Muscle of back (tissue), 3 donors: ENCODE measurements at regions not wholly inside any gene's neighbourhood (a gene's known extent, or its start where the extent isn't known, plus 50 kb on each side); places are given as distances from the start of the nearest gene placed in this dataset.

Experiments
- DNase-seq, 3 donors: peaks; one replicate each; pipeline versions ENCODE4 v3.0.0 to v3.0.0-alpha.2; 2013

DNA sequence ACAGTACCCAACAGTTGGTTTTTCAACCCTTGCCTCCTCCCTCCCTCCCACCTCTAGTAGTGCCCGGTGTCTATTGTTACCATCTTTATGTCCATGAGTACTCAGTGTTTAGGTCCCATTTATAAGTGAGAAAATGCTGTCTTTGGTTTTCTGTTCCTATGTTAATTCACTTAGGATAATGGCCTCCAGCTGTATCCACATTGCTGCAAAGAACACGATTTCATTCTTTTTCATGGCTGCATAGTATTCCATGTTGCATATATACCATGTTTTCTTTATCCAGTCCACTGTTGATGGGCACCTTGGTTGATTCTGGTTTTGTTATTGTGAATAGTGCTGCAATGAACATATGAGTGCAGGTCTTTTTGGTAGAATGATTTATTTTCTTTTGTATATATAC lies 631.3 kb downstream of the MED13L start:
- DNase-seq = no peak

DNA sequence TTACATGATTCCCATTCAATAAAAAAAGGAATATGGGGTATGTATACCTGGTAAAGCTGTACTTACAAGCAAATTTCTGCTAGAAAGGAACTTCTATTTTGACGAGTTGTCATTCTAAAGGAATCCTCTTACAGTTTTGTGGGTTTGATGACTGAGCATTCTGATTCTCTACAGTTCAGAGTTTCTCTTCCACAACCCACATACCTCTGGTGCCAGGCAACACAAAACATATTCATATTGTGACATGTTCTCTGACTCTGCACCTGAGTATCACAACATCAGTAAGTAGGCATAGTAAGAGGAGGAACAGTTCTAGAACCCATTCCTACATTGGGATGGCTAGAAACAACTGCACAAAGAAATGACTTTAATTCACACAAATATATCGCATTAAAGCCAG lies 636.6 kb downstream of the MED13L start:
- DNase-seq = peak in 1 of 3 donors; percentile 34

GRCh38 chr12:115639648-115640012 lies 637.9 kb downstream of the MED13L start:
- no peak for DNase-seq

GRCh38 chr12:115638733-115639647 lies 638.5 kb downstream of the MED13L start:
- no peak for DNase-seq

DNA sequence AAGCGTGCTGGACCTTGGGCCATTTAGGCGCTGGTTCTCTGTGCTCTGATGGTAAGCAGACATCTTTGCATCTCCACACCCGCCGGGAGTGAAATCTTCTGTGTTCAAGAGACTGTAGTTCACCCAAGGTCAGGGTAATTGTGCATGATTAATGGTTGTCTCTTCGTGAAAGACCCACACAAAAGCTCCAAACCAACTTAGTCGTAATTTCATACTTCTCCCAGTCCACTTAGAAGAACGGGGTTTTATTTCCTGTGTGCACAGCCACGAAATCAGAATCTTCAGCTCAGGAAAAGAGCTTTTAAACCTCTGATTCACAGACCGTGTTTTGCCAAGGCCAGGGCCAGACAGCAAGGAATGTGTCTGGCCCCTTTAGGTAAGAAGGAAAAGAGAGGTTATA lies 640.9 kb downstream of the MED13L start:
- DNase-seq = peak in 1 of 3 donors; percentile 21

DNA sequence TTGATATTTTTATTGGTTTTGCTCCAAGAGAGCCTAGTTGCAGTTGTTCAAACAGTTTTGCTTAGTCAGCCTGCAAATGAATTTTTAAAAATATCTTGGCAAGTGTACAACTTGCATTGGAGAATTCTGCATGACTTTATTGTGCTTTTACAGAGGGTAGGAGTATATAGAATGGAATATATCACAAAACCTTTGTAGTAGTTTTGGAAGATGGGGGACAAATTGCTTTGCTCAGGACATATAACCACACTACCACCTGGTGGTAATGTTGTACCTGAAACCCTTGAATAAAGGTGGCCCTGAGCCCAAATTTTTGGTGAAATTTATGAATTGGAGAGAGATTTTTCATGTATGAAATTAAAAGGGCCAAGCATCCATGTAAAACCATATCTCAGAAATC lies 645.2 kb downstream of the MED13L start:
- peak in 2 of 3 donors; percentile 10 to 26 for DNase-seq

DNA sequence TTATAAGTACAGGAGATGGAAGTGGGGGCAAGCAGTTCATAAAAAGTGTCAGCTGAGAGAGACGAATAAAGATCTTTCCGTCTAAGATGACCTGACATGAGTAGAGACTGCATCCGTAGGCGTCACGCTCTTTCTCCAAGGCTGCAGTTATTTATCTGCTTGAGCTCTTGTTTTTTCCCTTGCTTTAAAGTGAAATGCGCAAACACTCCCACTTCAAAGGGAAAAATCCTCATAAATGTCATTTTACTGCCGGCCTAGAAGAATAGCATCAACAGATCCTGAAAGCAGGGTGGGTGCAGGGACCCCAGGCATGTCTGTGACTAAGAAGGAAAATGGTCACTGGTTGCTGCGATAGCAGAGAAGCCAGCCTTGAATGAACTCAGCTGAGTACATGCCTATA lies 647.4 kb downstream of the MED13L start:
- no peak for DNase-seq

DNA sequence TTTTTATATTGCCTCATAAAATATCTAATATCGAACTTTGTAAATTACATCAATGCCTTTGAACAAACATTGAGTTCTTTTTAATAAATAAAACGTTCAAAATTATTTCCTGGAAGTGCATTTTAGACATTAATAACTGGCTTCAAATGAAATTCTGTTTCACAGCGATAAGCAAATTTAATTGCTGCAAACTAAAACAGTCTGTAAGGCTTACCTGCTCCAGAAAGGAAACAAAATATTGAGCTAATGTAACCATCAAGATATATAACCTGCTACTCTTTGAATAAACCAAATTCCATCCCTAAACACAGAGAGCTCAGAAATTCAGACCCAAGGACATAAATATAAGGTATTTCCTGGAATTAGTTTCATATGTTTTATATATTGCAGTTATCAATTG lies 651.3 kb downstream of the MED13L start:
- DNase-seq = no peak

GRCh38 chr12:115623764-115624334 lies 653.6 kb downstream of the MED13L start:
- peak; percentile 12 to 61 (median 31) for DNase-seq

DNA sequence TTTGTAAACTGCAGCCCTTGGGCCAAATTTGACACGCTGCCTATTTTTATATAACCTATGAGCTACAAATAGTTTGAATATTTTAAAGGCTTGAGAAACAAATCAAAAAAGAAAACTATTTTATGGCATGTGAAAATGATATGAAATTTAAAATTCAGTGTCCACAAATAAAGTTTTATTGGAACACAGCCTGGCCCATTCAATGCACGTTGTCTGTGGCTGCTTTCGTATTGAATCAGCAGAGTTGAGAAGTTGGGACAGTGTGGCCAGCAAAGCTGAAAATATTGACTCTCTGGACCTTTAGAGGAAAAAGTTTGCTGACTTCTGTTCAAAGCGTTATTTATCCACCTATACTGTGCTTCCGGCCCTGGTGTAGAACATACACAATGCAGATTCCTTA lies 654.2 kb downstream of the MED13L start:
- no peak for DNase-seq

DNA sequence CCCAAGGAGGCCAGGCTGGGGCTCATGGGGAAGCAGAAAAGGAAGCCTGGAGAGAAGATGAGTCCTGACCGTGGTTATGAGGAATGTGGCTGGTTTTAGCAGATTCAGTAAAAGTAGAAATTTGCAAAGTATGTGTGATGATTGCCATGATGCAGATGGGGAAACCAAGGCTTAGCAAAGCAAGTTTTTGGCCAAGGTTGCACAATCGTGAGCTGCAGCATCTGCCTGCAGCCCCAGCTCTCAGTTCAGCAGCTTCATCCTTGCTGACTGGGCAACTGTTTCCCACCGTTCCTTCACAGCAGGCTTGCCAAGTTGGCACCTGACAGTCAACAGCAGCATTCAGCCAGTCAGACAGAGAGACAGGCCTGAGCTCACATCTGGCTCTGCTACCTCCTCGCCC lies 656.7 kb downstream of the MED13L start:
- no peak for DNase-seq

DNA sequence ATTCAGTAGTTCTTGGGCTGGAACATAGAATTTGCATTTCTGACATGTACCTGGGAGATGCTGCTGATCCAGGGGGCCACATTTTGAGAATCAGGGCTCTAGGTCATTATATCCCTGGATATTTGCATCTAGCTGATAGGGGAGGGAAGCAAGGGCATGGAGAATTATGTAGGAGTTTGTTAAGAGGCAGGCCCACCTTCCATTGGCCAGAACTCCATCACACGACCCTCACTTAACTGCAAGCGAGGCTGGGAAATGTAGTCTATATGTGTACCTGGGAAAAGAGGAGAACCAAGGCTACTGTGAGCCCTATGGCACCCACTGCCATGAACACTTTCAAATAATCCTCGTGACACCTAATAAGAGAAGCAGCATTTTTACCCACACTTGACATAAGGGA lies 657.6 kb downstream of the MED13L start:
- no peak for DNase-seq

GRCh38 chr12:115619061-115619460 lies 658.4 kb downstream of the MED13L start:
- DNase-seq = no peak

GRCh38 chr12:115618105-115618504 lies 659.4 kb downstream of the MED13L start:
- no peak for DNase-seq

GRCh38 chr12:115617391-115617790 lies 660.1 kb downstream of the MED13L start:
- DNase-seq = no peak

GRCh38 chr12:115611477-115611876 lies 666.0 kb downstream of the MED13L start:
- no peak for DNase-seq

DNA sequence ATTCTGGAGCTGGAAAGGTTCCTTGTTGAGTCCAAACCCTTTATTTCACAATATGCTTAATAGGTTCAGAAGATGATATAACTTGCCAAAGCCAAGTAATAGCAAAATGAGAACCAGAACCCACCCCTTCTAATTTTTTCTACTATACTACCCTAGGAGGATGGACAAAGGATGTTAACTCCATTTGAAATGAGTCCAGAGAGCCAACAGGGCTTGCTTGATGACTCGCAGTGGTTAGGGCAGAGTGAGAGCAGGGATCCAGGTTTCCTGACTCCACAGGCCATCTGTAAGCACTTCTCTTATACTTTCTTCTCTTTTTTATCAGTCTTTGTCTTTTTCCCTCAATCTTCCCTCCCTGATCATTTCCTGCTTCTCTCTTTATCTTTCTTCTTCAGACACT lies 668.1 kb downstream of the MED13L start:
- peak in 1 of 3 donors; percentile 20 for DNase-seq

DNA sequence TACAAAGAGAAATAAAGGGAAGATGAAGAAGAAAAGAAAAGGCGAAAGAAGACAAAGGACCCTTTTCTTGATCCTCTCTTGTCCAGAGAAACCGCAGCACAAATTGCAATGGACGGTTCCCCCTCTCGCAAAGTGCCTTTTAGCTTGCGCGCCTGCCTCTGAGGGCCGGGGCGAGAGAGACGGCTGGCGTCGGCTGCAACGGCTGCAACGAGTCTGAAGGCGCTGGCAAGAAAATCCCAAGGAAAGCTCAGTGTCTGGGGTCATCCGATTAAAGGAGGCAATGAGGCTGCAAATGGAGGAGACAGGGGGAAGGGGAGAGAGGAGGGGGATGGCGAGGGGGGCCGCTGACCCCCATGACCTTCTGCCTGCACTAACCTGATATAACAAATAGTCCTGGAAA lies 671.5 kb downstream of the MED13L start:
- DNase-seq = no peak

DNA sequence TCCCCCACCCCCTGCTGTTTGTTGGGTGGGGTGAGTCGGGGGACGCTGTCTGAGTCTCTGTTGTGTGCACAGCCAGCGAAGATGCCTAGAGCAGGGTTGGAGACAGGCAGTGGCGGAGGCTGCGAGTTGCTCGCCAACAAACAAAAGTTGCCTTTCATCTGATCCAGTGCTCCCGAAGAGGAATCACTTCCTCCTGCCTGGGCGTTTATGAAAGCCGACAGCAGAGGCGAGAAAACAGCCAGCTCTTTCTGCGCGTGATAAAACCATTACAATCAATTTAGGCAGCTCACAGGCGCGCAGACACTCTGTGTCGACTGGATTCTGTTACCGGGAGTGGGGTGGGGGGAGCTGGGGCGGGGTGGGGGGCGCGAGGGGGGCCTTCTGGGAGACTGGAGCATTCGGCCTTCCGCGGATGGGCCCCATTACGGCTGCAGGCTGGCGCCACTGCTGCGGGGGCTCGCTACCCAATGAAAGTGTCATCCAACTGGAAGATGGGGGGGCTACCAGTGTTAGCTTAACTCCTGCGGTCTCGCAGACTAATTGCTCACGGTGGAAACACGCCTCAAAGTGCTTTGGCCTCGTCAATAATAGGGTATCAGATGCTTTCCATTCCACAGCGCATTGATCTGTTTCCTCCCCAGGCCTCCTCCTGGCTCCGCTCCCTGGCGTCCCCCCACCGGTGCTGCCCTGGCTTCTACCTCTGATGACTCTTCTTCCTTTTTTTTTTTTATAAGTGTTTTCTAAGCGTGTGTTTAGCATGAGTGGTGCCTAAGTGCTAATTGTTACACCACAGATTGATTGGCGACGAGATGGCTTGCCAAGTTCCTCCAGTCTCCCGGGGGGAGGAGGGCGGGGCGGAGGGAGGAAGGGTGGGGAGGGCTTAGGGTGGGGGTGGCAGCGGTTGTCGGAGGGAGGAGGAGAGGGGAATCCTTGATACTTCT lies 678.4 kb downstream of the MED13L start:
- peak; percentile 44 to 80 (median 78) for DNase-seq

DNA sequence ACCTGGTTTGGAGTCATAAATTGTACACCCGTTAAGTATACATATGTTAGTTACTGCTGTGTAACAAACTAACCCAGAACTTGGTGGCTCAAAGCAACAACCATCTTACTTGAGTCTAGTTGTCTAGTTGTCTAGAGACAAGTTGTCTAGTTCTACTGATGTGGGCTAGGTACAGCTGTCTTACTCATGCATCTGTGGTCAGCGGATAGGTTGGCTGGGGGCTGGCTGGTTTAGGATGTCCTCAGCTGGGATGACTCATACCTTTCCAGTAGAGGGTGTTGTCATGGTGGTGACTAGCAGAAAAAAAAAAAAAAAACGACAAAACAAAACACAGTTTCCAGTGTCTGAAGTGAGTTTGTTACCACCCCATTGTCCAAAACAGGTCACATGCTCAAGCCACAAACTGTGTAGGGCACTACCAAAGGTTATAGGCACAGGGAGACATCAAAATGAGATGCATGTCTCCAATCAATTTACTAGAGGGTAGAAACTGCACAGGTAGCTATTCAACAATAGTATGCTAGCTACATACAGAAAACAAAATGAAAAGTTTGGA lies 680.3 kb downstream of the MED13L start:
- DNase-seq = peak in 1 of 3 donors; percentile 58

DNA sequence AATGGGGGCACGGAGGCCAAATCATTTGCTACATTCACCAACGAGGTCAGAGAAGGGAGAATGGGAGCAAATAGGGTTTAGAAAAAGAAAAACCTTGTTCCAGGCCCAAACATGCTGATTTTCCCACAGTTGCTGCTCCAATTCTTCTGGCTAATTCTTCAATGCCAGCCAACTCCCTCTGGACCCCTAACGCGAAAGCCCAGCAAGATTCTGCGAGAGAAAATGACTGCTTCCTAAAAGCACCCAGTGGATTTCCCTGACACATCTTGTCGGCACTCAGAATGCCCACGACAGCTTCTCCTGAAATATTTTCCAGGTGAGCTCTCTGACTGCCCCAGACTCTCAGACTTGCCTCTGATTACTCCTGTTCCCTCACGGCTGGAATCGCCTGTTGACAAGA lies 689.4 kb downstream of the MED13L start:
- no peak for DNase-seq

DNA sequence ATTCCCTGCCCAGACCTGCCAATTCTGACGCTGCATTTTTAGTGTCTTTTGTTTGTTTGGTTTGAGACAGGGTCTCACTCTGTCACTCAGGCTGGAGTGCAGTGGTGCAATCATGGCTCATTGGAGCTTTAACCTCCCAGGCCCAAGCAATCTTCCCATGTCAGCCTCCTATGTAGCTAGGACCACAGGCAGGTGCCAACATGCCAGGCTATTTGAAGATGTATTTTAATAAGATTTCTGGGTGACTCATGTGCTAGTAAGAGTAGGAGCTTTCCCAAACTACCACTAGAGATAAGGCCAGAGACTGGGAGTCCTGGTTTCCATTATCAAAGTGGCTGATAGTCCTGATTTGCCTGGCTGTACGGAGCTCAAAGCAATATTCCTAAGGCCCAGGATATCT lies 693.3 kb downstream of the MED13L start:
- no peak for DNase-seq
